ENCODE measurements at regions not wholly inside any gene's neighbourhood (a gene's known extent, or its start where the extent isn't known, plus 50 kb on each side); places are given as distances from the start of the nearest gene placed in this dataset.

DNA sequence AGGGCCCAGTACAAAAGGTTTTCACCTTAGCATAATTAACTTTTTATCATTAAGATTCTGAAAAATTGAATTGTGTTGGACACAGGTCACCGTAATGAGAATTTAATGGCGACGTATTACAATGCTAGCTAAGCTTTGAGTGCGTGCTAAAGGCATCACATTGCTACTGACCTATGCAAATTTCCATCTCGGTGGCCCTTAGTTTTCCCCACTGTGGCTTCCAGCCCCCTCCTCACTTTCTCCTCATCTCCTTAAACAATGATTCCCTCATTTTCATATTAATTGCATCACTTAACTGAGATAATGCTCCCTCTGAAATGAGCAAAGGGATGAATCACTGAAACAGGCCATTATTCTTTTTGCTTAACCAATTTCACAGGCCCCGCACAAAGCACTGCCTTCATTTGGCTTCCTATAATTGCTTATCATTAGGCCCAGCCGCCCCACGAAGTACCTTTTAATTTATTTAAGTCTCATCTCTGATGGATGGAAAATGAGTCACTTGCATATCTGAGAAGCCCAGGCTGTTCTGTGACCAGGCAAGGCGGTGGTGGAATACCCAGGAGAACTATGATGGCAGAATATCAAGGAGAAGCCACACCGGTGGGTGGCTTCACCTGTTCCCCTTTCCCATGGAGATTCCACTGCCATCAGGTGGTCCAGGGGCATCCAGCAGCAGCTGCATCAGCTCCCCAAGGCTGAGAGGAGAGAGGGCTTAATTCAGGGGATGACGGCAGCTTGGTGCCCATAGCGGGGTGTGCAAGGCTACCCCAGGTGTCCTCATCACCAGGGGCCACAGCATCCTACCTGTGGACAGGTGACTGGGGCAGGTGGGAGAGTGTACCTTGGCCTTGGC is 223.8 kb upstream of the BOD1L1 start:
- no peak for DNase-seq

DNA sequence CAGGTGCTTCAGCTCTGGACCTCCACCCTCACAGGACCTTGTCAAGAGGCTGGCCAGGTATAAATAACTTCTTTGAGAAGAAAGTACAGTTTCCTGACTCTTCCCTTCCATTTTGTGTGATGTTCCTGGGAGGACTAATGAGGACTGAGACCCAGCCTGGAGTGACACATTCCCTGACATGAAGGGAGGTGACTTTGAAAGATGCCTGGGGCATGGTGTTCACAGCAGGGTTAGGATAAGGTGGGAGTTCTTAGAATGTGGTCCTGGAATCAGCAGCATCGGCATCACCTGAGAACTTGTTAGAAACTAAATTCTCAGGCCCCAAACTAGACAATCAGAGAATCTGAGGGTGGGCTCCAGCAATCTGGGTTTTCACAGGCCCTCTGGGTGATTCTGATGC is 224.9 kb upstream of the BOD1L1 start:
- no peak for DNase-seq

DNA sequence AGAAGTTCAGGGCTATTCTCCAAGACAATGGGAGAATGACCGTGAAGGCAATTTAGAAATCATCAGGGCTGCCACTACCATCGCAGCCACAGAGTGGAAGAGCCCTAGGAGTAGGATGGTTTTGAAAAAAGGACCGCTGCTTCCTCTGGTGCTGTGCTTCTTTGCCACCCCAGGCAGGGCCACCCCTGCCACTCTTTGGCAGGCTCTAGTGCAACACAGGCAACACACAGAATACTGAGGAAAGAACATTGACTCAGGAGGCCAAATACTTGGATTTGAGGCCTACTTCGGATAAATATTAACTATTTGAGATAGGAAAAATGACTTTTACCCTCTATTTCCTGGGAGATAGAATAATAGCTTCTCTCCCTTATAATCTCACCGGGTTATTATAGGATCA is 228.9 kb upstream of the BOD1L1 start:
- DNase-seq, result no peak

DNA sequence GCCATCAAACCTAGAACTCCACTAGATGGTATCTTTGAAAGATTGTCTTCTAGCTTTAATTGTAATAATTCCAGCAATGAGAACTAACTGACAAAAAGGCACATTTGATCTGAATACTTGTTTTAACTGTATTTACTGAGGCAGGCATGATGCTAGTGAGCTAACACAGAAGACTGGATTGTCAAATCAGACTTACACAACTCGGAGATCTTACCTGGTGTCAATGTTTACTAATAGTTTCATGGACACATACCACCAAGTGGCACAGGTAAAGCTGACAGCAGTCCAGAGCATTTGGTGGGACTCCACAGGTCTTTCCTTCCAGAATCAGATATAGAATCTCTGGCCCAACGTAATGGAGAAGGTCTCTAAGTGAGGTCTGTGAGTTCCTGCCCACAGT is 229.9 kb upstream of the BOD1L1 start:
- DNase-seq, result no peak

DNA sequence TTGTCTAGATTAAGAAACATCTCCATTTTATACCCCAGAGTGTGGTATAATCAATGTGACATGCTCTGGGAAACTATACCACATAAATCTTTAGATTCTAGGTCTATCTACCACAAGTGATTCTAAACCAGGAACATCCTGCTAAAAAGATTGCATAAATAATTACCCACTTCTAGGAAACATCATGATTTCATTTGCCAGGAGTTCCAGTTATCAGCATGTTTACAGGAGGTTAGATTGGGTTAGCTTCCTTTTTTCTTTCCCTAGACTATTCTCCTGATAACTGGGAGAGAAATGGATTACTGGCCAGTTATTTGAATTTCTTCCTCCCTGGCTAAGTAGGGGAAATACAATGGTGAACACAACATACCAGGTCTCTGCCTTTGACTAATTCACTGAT is 230.3 kb upstream of the BOD1L1 start:
- DNase-seq, result no peak

DNA sequence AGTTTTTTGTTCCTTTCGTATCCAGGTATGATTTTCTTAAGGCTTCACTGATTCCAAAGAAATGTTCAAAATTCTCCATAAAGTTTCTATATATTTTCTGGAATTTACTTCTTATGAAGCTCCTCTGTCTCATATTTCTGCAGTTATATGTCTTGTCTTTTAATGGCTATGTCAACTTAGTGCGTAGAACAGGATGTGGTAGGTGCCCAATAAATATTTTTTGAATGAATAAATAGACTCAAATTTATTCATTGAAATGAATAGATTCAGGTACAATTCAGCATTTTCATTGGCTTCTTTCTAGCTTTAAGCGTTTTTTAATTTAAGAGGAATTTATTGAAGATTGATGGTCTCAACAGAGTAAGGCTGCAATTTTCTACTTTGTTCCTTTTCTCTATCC is 231.9 kb upstream of the BOD1L1 start:
- no peak for DNase-seq

DNA sequence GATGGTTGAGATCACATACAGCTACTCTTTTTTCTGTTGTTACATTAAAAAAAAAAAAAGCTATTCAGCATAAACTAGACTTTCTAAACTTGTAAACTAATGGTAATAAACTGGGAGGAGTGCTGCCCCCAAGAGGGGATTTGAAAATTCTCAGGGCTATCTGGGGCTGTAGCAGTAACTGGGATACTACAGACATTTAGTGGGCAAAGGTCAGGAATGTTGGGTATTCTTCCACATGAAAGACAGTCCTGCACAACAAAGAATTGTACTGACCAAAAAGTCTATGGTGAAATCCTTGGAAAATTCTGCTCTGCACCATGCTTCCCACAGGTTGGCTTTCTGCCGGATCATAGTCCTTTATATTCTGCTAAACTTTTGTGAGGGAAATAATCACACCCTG is 232.6 kb upstream of the BOD1L1 start:
- no peak for DNase-seq

DNA sequence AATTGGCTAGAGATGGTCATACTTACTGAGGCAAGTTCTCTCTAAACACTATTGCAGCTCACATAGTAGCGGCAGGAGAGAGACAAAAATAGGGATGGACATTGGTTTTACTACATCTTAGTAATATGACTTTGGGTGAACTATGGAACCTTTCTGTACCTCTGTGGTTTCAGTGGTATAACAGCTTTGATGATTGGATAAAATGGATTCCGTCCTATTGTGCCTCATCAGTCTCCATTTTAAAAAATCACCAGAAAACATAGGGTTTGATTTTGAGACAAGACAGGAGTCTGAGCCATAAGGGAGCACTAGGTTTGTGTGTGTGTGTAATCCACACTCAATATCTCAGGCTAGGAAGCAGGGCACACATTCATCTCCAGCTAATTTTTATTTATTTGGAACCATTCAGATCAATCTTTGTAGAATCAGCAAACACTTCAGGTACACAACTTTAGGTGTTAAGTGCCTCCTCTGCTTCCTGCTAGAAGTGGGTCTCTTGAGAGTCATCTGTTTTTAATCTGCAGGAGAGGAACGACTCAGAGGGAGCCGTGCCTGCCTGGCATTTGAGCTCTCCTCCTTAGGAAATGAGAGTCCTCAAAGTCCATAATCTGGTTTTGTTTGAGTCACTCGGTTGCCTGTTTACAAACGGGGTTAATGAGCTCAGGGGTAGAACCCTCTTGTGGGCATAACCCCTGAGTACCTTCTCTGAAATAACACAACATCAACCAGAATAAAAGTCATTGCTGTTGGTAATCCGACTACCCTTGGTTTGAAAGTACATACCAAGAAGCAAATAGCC is 238.5 kb upstream of the BOD1L1 start:
- DNase-seq, result no peak

DNA sequence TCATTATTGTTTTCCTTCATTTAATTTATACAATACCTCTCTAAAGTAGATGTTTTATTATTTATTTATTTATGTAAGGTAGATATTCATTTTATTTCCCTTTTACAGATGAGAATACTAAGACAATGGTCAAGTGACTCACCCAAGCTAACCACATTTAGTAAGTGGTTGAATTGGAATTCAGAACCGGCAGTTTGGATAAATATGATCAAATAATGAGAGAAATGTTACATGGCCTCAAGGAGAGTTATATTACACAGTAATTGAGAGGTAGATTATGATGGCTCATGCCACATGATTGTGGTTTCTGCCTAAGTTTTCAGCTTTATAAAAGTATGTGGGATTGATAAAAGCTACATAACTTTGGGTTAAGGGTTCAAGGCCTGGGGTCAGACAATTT is 239.4 kb upstream of the BOD1L1 start:
- DNase-seq, result no peak

DNA sequence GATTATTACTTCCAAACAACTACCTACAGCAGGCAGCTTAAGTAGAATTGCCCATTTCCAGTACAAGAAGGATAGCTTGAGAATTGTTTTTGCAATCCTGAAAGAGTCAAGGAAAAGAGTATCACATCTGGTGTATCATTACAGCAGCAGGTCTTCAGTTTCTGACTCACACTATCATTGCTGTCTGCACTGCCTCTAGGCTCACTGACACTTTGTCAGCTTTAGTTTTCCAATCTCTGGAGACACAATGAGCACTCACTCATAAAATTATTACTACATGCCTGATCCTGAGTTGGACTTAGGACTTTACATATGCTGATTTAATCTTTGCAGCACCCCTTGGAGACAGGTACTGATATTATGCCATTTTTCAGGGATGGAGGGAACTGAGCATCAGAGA is 244.6 kb upstream of the BOD1L1 start:
- DNase-seq, result no peak

DNA sequence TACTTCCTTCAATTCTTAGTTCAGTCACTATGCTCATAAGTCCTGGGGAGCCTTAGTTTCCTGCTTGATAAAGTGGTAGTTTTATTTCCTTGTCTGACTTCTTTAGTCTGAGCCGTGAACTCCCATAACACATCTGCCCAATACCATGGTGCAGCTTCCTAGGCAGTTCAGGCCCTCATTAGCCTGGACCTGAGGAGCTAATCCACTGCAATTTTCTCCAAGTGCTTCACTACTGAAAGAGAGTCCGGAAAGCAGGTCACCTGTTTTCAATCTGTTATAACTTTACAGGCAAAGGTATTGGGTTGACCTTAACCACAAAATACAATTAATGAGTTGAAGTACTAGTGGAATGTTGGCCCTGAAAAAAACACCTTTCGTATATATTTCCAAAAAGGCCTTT is 245.4 kb upstream of the BOD1L1 start:
- DNase-seq, result no peak

DNA sequence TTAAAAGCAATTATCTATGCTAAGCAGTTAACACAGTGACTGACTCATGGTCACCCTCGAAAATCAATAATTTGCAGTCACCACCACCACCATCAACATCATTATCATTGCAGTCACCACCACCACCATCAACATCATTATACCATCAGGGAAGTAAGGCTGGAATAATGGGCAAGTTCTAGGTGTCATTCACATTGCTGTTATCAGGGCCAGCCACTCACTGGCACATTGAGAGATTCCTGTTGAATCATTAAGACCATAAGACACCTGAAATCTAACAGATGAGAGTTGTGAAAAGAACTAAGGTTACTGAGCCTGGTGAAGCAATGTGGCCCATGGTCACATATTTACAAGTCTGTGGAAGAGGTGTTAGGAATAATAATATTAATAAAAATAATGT is 247.7 kb upstream of the BOD1L1 start:
- DNase-seq, result no peak

DNA sequence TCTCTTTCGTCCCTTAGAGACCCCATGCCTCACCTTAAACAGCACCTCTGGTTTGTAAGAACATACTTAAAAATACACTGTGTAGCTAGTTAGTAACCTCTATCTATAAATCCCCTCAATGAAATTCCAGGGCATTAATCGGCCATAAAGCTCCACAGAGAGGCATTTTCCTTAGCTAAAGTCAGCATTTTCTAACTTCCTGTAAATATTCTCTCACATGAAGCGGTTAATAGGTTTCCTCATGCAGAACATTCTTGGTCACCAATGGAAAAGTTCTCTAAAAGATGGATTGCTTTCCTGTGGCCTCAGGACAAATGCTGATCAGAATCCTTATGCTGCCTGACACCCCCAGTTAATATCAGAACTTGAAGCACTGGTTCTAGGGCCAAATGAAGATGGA is 248.6 kb upstream of the BOD1L1 start:
- DNase-seq, result no peak

DNA sequence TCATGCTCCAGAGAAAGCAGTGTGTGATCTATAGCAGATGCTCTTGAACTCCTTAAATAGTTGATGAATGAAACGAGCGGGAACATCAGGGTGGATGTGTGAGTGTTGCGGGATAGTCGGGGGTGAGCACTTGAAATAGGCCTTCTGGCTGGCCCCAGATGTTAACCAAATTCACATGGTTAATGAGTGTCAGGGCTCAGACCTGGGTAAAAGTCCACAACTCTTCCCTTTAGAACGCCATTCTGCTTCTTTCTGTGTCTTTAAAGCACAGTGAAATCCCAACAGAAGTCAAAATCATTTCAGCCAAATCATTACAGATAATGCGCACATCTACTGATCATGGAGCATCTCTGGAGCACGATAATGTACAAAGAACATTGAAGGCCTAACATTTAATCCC is 249.4 kb upstream of the BOD1L1 start:
- DNase-seq, result no peak

DNA sequence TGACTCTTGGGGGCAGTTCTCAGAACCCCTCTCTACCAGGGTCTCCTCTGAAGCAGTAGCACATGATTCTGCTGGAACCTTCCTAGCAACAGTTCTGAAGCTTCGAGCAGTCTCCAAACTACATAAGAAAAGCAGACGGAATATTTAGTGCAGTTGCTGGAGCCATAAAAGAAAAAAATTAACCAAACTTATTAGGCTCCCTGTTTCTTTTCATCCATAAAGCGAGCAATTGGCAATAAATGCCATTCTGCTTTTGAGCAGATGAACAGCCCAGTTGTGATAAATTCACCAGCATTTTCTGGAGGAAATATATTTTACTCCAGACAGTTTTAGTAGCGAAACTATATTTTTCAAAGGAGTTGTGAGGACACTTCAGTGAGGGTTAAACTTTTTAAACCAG is 250.1 kb upstream of the BOD1L1 start:
- no peak for DNase-seq

DNA sequence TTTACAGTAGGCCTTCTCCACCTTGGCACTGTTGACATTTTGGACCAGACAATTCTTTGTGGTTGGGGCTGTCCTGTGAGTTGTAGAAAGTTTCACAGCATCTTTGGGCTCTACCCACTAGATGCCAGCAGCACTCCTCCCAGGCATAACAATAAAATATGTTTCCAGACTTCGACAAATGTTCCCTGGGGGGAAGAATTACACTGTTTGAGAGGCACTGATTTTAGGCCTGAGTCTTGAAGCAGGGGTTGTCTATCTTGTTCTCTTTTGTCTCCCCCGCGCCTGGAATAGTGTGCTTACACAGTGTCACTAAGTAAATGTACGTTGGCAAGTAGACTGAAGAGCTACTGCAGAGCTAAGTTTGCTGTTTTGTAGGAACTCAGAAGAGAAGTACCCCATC is 254.4 kb upstream of the BOD1L1 start:
- DNase-seq, result no peak

DNA sequence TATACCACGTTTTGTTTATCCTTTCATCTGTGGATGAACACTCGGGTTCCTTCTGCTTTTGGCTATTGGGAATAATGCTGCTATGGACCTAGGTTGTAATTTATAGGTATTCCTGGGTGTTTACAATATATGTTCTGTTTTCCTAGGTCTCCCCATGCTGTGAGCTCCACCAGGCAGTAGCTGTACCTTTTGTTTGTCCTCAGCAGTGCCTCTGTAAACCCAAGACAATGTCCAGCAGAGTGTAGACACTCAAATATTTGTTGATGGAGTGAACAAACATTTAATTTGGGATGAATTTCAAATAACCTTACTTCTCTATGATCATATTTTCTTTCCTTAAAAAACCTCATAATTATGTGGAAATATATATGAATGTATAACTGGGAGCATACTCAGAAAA is 259.5 kb upstream of the BOD1L1 start:
- no peak for DNase-seq

DNA sequence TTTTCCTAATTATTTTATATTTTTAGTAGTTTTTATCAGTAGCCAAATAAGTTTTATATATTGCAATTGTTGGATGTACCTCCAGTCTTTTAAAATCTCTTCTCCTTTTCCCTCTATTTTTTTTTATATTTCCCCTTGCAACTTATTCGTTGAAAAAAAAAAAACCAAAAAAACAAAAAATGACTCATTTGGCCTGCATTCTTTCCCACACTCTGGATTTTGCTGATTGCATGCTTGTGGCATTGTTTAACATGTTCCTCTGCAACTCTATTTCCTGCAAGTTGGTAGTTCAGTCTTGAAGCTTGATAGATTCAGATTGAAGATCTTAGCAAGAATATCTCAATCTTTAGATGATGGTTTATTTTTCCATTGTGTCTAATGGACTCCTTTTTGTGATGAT is 260.6 kb upstream of the BOD1L1 start:
- no peak for DNase-seq

DNA sequence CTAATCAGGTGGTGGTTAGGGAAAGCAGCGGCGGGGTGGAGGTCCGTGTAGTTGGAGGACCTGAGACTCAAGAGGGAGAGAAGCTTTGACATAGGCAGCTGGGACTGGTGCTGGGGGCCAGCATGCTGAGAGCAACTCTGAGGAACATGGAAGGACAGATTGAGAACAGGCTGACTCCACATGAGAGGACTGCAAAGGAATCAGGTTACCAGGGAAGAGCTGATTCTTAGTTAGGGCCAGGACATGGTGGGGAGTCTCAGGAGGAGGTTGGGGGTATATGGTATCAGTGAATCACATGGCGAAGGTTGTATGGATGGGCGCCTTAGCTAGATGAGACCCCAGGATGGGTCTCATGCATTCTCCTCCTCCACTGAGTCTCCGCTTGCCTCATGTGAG is 264.0 kb upstream of the BOD1L1 start:
- DNase-seq, result no peak

DNA sequence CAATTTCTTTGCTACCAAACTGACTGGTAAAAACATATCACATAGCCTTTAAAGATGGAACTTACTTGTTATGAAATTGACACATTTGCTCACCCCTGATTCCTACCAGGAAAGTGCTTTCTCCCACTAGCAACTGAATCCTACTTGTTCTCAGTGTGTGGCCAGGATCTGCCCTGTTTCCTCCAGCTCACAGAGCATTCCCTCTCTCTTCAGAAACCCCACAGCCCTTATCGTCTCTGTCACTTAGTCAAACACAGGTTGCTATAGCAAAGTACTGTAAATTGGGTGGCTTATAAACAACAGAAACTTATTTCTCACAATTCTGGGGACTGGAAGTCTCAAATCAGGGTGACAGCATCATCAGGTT is 265.2 kb upstream of the BOD1L1 start:
- DNase-seq, result no peak

DNA sequence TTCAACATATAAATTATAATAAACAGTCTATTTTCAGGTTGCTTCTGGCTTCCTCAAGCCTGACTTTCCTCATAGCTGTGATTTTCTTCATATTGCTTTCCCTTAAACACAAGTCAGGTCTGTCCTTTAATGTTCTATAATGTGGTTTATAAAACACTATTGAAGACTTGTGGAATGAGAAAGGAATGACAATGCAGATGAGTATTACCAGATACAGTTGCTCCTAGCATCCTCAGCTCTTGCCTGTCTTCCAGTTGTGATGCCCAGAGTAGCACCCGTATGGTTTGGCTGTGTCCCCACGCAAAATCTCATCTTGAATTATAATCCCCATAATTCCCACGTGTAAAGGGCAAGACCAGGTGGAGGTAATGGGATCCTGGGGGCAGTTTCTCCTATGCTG is 265.7 kb upstream of the BOD1L1 start:
- no peak for DNase-seq

DNA sequence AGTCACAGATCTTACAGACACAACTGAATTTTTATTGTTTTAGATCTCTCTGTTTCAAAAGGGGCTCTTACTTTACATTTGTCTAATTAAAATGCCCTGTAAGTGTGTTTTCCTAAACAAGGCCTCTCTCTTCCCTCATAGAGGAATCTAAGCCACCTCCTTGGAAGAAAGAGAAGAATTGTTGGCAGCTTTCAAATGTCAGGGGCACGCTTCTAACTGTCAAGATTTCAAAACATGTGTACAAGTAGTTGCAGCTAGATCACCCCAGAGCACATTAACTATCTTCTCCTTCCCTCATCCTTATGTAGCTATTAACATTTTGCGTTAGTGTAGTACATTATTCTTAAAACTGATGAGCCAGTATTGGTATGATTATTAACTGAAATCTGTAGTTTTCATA is 266.5 kb upstream of the BOD1L1 start:
- no peak for DNase-seq

DNA sequence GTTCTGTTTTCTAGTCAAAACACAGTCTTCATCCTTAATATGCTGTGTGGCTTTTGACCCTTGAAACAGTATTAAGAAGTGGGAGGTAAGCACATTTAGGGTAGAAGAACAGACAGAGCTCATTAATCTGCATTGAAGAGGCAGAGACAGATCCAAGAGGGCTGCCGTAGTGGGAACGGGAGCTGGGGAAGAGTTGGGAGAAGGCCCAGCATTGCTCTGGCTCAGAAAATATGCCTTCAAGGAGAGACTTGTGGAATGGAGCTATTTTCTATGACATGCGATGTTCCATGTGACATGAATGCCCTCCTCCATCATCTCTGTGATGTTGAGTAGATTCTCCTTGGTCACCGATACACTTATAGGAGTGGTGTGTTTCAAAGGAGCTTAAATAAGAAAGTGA is 273.3 kb upstream of the BOD1L1 start:
- no peak for DNase-seq

DNA sequence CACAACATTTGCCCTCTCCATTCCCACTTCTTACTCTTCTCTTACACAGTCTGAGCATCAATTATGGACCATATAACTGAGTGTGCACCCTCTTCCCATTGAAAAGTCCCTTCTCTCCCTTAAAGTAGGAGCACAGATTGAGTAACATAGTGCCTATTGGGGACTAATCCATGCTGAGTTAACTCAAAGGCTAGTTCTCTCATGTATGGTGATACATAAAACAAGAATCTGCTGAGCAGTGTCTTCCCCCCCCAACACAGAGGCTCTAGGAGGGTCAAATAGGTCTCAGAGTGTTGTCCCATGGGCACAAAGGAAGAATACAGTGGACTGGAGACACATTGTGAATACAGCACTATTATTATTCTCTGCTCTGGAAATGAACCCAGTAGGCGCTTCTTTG is 274.6 kb upstream of the BOD1L1 start:
- DNase-seq, result no peak

DNA sequence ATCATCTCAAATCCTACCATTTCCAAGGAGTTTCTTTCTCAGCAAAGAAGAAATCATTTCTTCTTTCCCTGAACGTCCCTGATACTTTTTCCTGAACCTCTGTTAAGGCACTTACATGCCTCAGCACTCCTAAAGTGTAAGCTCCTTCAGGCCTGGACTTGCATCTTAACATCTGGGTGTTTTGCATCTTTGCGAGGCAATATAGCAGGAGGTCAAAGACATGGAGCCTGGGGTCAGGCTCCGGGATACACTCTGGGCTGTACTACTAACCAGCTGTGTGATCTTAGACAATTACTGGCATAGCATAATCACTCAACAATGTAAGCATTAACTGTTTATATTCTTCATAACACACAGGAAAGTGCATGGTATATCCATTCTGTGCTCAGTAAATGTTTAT is 275.5 kb upstream of the BOD1L1 start:
- no peak for DNase-seq
